ENCODE measurements at regions not wholly inside any gene's neighbourhood (a gene's known extent, or its start where the extent isn't known, plus 50 kb on each side); places are given as distances from the start of the nearest gene placed in this dataset.

- TF ChIP-seq CTCF (IDR thresholded peaks at IDR 0.05) (no peak), POLR2A (IDR thresholded peaks at IDR 0.05) (no peak)
Observed at GRCh38 chr5:82584631-82585030, 306.5 kb upstream of the RPS23 start.
